ENCODE measurements at regions not wholly inside any gene's neighbourhood (a gene's known extent, or its start where the extent isn't known, plus 50 kb on each side); places are given as distances from the start of the nearest gene placed in this dataset.

DNA sequence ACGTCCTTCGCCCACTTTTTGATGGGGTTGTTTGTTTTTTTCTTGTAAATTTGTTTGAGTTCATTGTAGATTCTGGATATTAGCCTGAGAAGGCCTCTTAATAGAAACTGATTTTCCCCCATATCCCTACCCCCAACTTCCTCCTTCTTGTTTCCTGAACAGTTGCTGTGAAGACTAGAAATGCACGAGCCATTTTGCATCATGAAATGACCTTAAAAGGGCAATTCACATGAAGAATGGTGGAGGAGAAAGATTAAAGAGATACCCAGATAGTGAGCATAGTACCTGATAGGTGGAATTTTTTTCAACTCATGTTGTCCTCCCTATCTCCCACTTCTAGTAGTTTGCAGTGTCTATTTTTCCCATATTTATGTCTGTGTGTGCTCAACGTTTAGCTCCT lies 55.2 kb upstream of the KCNH8 start:
- DNase-seq (ENCODE audit: low spot score), result no peak

- no peak for DNase-seq (ENCODE audit: low spot score)
Measured at GRCh38 chr3:19077388-19077787, 70.9 kb upstream of the KCNH8 start.

GRCh38 chr3:19075037-19075436 lies 73.3 kb upstream of the KCNH8 start:
- DNase-seq (ENCODE audit: low spot score), result no peak

DNA sequence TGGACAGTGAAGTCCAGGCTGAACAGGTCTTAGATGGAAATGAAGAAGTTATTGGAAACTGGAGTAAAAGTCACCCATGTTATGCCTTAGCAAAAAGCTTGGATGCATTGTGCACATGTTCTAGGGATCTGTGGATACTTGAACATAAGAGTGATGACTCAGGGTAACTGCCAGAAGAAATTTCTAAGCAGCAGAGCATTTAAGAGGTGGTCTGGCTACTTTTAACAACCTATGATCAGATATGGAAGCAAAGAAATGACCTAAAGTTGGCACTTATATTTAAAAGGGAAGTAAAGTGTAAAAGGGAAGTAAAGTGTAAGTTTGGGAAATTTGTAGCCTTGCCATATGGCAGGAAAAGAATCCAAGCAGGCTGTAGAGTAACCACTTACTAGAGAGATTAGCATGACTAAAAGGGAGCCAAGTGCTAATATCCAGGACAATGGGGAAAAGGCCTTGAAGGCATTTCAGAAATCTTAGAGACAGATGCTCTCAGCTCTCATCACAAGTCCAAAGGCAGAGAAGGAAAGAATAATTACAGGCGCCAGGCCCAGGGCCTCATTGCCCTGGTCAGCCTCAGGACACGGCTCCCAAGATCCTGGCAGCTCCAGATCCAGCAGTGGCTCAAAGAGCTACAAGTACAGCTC lies 73.9 kb upstream of the KCNH8 start:
- no peak for DNase-seq (ENCODE audit: low spot score)

DNA sequence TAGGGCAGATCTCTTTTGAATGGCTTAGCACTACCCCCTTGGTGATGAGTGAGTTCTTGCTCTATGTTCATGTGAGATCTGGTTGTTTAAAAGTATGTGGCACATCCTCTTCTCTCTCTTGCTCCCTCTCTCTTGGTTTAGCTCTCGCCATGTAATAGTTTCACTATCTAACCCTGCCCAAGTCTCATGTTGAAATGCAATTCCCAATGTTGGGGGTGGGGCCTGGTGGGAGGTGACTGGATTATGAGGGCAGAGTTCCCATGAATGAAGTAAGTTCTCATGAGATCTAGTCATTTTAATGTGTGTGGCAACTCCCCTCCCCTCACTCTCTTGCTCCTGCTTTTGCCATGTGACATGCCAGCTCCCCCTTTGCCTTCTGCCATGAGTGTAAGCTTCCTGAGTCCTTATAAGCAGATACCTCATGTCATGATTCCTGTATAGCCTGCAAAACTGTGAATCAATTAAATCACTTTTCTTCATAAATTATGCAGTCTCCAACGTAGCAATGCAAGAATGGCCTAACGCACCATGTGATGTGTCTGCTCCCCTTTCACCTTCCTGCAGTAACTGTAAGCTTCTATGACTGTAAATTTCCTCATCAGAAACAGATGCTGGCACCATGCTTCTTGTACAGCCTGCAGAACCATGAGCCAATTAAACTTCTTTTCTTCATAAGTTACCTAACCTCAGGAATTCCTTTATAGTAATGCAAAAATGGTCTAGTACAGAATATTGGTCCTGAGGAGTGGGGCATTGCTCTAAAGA lies 74.8 kb upstream of the KCNH8 start:
- no peak for DNase-seq (ENCODE audit: low spot score)

DNA sequence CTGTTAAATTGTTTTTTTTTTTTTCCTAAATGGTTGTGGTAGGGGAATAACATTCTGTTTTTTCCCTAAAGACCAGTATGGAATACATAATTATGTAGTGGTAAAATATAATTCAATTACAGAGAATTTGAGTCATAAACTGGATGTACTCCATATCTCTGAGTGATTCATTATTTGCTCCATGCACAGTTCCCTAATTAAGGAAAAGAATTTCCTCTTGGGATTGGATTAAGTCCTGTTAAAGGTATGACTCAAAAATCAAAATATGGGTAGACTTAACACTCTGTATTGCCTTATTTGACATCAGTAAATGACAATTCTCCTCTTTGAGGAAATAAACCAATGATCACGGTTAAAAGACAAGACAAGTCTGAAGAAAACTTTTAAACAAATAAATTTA lies 78.0 kb upstream of the KCNH8 start:
- DNase-seq (ENCODE audit: low spot score), result no peak

- no peak for DNase-seq (ENCODE audit: low spot score)
Measured at GRCh38 chr3:19065027-19065426, 83.3 kb upstream of the KCNH8 start.

GRCh38 chr3:19063936-19064335 lies 84.4 kb upstream of the KCNH8 start:
- DNase-seq (ENCODE audit: low spot score), result no peak

GRCh38 chr3:19060404-19060803 lies 87.9 kb upstream of the KCNH8 start:
- DNase-seq (ENCODE audit: low spot score), result no peak

GRCh38 chr3:19052874-19053273 lies 95.4 kb upstream of the KCNH8 start:
- no peak for DNase-seq (ENCODE audit: low spot score)

- DNase-seq (ENCODE audit: low spot score), result no peak
Measured at GRCh38 chr3:19046440-19046839, 101.9 kb upstream of the KCNH8 start.

DNA sequence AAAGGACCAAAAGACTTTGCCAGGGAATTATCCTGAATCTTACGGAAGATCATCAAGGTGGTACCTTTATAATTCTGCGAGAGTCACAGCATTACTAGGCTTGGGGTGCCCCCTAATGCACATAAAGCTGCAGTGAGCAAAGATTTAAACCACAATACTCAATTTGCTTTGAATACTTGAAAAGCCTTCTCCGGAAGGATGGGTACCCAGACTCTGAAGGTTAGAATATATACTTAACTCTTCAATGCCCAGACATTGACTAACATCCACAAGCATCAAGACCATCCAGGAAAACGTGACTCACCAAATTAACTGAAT lies 117.8 kb upstream of the KCNH8 start:
- DNase-seq (ENCODE audit: low spot score), result no peak

- no peak for DNase-seq (ENCODE audit: low spot score)
Measured at GRCh38 chr3:19029837-19030521, 118.3 kb upstream of the KCNH8 start.

DNA sequence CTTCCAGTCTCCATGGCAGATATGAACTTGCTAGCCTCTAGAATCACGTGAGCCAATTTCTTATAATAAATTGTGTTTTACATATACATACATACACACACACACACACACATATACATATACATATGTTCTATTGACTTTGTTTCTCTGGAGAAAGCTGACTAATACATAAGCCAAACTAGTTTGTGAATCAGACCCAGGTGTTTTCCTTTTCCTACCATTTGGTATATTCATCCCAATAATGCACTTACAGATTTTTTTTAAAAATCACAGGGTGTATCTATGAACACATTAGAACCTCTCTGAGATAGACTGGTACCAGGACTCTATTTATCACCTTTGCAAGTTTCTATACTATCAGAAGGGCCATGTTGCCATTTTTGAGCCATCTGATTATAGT lies 122.9 kb upstream of the KCNH8 start:
- DNase-seq (ENCODE audit: low spot score), result no peak

GRCh38 chr3:19022546-19022945 lies 125.8 kb upstream of the KCNH8 start:
- DNase-seq (ENCODE audit: low spot score), result no peak

DNA sequence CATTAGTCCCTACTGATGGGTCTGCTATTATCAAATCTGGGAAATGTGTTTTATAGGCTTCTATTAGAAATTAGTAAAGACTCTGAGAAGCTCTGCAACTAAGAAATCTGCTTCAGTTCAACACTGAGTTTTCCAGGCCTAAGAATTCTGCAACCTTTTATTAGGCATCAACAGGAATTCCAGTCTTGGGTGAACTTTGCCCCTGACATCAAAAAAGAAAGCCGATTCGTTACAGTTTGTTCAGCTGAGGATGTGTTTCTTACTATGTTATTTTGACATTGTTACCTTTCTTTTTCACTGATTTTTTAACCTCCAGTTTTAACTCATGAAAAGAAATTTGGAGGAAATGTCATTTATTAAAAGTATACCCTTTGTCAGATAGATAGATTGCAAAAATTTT lies 131.5 kb upstream of the KCNH8 start:
- DNase-seq (ENCODE audit: low spot score), result no peak

- no peak for DNase-seq (ENCODE audit: low spot score)
Measured at GRCh38 chr3:19013879-19014278, 134.4 kb upstream of the KCNH8 start.

DNA sequence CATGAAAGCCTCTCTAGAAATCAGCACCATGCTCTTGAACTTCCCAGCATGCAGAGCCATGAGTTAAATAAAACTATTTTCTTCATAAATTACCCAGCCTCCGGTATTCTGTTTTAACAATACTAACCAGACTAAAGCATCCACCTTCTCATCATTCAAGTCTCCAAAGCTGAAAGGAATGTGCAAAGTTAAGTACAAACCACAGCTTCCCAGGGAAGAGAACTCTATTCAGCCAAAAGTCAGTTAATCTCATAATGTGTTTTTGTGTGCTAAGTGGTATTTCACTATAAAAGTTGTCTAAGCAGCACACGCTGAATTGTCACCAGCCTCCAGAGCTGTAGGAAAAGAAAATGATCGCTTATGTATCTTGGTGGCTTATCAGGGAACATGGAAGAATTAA lies 135.5 kb upstream of the KCNH8 start:
- DNase-seq (ENCODE audit: low spot score), result no peak

DNA sequence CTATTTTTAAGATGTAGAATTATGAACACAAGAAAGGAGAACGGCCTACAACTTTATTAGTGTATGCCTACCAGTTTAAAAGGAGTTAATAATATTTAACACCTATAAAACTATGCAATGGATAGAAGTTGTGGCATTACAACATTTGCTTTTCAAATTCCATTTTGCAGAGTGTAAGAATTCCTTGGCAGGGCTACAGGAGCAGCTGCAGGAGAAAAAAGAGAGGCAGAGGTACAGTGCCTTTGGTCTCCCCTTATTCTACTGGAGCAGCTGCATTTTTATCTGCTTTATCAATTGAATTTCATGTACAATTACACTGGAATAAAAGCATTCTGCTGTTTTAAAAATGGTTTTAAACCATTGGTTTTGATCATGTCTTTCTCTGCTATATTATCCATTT lies 145.7 kb upstream of the KCNH8 start:
- DNase-seq (ENCODE audit: low spot score), result no peak

DNA sequence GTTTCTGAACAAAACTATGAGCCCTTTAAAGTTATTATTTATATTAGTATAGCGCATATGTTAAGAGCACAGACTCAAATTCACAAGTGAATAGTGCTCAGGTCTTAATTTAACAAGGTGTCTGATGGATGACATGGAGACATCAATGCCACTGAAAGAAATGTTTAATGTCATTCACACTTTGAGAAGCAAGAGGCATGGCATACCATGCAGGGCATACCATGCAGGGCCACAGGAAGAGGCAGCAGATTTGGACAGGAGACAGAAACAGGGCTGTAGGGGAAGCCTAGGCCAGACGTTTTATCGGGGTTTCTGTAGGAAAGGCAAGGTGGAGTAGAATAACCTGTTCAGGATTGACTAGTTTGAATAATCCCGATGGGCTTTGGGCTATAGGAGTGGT lies 150.2 kb upstream of the KCNH8 start:
- DNase-seq (ENCODE audit: low spot score), result no peak

DNA sequence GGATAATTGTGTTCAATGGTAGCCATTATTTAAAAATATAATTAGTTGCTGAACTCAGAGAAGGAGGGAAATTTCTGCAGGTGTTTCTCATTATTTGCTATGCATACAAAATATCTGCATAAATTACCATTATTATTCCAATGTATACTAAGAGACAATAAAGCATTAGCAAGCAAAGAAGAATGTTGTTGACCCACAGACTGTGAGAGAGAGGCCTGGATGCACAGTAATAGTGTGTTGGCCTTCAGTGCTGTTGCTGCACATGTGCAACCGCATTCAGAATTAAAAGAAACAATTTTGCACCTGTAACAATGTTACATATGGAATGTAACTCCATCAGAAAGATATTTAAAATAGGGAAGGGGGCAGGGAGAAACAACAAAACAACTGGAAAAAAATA lies 155.6 kb upstream of the KCNH8 start:
- no peak for DNase-seq (ENCODE audit: low spot score)

DNA sequence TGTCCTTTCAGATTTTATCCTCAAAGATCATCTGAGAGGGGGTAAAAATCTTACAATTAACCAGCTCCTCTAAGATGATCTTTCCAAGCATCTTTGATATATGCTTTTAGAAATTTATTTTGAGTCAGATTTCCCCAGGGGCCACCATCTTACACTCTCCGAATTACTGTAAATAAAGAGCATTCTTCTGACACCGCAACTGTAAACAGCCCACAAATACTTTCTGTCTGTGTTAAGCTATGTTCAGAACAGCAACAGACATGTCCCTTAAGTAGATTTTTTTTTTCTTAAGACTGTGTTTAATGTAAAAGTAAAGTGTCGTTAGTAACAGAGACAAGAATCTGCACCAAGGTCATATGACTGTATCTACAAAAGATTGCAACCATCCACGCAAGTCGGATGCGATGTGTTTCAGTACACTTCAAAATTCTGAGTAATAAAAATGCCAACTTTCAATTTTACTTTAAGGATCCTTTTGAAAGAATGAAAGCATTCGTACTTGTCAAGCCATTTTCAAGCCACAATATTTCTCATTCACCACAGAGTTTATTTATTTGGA lies 159.0 kb upstream of the KCNH8 start:
- DNase-seq (ENCODE audit: low spot score), result no peak

DNA sequence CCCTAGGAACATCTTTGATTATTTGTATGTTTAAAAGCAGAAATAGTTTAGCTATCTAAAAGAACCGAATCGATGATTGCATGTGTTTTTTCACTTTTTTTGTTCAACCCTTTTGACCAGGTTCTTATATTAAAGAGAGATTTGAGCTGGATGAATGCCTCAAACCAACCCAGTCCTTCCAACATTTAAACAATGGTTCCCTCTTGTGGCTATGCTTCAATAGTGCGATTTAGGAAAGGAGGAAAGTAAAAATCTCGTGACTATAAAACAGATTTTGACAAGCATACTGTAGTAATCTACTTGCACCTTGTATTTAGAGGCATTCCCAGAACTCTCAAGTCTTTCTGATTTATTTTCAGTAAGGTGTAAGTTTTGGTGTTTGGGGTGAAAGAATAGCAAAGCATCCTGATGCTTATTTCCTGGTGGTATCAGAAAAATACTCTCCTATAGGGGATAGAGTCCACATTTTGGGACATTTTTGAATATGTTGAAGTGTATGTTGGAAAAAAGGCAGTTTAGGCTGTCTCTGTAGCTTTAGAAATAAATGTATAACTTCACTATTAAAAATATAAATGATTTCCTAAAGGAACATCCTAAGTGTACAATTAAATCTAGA lies 159.6 kb upstream of the KCNH8 start:
- DNase-seq (ENCODE audit: low spot score), result no peak
